Stimulated activated CD4-positive, alpha-beta T cell treated with anti-CD3 and anti-CD28 coated beads, Interleukin-4, amount 100 ng/mL, for 1 hour (primary cell): ENCODE measurements at regions not wholly inside any gene's neighbourhood (a gene's known extent, or its start where the extent isn't known, plus 50 kb on each side); places are given as distances from the start of the nearest gene placed in this dataset.

ENCODE experiments used
- DNase-seq: peaks from one replicate; pipeline ENCODE4 v3.0.0-alpha.2; 2020

DNA sequence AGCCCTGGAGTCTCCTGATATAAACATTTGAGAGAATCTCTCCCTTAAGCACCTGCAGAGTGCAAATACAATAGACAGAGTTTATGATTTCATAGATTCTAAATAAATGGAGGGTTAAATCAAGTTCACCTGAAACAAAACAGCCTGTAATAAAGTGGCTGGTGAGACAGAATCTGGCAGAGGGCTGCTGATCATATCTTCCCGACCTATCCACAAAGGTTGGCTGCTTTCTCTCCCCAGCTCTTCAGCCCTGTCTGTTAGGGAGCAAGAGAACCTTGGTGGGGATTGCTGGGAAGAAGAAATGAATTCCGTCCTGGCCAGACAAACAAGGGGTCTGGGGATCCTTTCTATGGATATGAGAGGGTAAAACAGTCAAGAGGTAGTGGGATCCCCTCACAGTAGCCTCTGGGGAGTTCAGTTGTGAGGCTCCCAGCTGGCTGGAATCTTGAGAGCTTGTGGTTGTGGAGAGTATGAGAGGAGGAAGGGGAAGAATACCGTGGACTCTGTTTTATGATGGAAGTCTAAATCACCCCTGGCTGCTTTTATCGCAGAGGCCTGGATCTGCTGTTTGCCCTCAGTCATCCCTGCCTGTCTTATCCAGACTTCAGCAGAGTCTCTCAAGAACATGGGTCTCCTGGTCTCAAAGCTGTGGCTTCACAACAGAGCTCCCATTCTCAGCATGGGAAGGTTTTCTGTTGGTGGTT lies 451.3 kb downstream of the NTRK3 start:
- DNase-seq: no peak

DNA sequence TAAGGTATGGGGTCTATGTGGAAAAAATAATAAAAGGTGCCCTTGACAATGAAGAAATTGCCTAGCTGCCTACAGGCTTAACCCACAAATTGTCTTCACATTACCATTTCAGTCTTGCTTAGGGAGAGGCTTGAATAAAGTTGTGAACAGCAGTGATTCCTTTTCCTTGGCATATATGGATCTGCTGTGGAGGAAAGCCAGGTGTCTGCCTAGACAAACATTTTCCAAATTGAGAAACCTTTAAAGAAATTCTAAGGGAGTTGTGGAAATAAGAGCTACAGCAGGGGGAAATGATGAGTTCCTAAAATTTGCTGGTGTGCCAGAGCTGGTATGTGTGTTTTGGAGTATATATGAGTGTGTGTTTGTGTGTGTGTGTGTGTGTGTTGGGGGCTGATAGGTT lies 452.1 kb downstream of the NTRK3 start:
- no peak for DNase-seq

DNA sequence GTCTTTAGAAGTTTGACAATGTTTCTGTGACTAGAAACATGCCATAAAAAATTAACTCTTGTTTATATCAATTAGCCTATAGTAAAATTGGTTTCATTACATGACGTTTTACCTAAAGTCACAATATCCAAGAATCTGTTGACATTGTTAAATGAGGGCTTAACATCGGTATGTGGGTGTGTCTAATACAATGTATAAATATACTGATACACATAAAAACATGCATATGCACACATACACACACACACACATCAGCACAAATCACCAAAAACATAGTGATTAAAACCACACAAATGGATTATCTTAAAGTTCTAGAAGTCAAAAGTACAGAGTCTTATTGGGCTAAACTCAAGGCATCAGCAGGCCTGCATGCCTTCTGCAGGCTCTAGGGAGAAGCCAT lies 456.7 kb downstream of the NTRK3 start:
- DNase-seq: no peak

DNA sequence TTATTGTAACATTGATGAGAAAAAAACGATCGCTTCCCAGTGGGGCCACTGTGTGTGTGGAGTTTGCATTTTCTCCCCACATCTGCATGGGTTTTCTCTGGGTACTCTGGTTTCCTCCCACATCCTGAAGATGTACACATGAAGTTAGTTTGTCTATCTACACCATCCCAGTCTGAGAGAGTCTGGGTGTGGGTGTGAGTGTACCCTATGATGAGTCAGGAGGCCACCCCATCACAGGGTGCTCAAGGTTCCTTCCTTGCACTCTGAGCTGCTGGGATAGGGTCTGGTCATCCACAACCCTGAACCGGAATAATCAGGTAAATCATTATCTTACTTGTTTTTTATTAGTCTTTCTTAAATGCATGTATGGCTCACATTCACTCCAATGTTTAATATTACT lies 457.1 kb downstream of the NTRK3 start:
- DNase-seq: no peak

DNA sequence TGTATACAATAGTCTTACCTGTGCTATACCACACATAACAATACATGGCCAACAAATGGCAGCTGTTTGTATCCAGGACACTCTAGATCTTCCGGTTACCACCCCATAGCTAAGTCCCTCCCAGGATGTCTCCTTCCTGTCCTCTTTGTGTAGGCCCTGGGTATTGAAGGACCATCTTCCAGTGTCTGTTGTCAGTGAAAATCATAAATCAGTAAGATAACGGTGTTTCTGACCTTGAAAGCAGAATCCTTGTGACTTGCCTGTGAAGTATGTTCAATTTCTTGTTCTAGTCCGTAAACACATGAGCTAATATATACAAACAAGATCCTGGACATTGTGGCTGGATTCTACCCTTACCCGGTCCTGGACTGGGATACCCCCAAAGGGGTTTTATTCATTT lies 462.8 kb downstream of the NTRK3 start:
- no peak for DNase-seq

DNA sequence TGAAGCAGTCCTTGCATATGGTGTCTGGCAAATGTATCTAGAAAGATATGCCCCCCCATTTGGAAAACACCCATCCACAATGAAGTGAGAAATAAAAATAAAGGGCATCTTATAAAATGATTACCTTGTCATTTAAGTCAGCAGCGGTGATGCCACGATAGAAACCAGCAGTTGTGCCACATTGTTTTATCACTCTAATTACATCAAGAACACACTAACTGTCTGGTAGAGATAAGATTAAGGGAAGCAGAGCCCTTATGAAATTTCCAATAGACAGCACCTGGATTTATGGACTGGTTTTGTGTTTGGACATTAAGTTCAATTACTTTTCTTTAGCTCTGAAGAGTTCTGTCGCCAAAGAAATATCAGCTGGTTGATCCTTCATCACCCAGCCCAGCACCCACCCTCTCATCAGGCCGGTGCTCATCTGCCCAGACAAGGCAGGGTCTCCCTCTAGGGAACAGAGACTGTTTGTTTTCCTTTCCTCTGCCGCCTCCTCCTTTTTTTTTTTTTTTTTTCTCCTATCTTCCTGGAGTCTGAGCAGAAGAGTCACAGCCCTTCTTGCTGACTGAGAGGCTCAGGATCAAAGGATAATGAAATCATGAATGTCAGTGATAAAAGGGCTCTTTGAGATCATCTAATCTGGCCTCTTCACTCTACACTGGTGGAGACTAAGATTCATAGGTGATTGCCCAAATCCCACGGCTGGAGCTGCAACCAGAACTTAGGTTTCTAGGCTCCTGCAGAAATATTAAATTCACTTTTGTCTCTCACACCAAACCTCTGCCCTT lies 464.1 kb downstream of the NTRK3 start:
- no peak for DNase-seq

DNA sequence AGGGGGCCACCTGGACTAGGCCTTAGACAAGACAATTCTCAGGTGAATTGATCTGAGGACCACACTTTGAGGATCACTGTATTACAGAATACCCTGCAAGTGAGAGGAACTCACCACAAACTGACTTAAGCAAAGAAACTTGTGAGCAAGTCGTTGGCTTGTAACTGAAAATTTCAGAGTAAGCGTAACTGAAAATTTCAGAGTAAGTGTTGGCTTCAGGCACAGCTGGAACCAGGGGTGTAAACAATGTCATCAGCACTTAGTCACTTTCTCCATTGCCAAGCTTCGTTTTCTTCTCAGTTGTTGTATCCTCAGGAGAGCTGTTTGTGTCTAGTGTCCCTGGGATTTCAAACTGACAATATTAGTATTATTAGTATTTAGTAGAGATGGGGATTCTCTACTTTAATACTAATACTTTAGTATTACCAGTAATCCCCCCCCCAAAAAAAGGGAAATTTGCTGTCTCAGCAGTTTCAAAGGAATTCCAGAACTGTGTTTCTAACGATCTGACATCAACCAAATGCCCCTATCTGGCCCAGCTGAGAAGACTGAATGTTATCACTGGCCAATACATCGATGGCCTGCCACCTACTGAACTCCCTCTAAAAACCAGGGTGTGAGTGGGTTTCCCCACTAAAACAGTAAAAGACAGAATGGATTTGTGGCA lies 474.4 kb downstream of the NTRK3 start:
- no peak for DNase-seq

DNA sequence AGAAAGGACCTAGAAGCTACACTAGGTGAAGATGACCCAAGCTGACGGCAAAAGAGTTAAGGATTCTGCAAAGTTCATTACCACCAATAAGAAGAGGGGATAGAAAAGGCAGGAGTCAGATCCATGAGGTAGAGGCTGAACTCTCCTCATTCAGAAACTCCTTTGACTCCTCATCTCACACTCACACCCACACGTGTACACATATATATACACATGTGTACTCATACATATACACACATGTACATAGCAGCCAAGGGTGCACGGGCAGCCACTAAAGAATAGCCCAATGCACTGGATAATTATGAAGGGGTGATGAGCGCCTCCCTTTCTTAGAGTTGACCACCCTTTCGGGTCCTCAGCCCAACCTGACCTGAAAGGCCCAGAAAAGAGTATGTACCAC lies 476.8 kb downstream of the NTRK3 start:
- no peak for DNase-seq

DNA sequence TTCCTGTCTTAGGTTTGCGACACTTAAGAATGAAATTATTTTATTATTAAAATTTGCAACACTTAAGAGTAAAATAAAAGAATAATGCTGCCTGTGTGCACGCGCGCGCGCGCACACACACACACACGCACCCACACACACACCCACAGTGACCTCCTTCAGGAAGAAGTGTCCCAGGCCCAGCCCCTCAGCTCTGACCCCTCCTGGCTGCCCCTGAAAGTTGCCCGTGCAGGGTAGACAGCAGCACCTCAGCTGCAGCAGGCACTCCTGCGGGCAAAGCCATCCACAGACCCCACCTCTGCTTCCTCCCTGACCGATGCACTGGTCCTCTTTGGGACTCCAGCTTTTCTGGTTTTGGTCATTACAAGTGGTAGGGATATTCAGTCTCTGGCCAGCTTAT lies 478.2 kb downstream of the NTRK3 start:
- no peak for DNase-seq

DNA sequence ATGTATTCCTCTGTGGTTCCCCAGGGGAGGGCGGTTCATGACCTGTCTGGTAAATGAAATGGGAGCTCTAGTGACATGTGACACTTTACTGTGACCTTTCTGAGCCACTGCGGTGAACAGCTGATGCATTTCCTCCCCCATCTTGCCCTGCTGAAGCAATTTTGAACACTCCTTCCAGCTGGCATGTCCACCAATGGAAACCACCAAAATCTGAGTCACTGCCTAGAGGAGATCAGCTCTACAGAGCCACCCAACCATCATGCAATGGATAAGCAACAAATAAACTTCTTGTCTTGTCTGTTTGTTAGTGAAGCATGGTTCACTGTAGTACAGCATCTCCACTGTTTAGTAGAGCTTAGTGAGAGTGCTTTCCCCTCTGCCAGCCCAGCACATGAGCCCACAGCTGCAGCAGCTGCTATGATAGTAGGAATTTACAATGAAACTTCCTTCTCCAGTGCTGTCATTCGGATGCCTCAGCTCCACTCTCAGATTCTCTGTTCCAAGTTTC lies 479.4 kb downstream of the NTRK3 start:
- no peak for DNase-seq

DNA sequence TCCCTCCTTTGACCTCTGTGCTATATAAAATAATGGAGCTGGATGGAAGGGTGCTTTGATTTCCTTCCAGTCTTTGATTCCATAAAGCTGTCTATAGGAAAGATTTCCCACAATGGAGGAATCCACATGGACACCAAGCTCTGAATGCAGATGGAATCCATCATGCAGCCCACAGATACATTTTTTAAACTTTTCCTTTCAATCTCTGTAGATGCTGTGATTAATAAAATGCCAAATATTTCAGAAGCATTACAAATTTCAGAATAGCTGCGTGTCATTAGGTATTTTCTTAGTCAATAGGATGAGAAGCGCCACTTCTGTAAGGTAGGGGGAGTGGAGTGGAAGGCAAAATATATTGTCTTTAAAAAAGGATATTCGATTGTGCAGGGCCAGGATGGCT lies 489.0 kb downstream of the NTRK3 start:
- DNase-seq: no peak

DNA sequence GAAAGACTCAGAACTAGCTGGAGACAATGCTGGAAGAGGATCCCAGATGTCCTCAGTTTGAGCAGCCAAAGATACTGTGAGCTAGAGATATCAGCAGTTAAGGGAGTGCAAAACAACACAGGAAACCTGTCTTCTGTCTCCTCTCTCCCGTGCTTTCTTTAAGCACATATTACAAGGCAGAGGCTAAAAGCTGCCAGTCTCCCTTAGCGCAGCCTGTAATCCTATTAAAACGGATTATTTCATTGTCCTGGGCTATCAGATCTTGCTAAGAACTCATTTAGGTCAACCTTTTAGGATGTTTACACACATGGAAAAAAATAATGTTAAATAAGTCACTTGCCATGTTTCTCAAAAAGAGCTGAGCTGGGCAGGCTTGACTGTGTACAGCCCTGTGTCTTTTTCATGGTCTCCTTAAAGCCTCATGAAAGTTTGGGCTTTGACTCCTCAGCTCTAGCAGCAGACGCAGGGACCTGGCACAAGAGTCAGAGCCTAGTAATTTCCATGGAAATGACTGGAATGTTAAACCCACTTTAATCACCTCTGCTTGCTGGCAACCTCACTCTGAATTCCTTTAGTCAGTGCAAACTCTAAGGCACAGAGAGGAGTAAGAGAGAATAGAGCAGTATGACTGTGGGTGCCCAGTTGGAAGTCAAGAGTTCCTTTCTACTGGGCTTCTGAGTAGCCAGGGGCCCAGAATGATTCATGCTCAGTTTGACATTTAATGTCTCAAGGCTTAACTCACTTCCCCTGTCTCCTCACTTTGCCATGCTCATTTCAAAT lies 491.9 kb downstream of the NTRK3 start:
- DNase-seq: no peak

DNA sequence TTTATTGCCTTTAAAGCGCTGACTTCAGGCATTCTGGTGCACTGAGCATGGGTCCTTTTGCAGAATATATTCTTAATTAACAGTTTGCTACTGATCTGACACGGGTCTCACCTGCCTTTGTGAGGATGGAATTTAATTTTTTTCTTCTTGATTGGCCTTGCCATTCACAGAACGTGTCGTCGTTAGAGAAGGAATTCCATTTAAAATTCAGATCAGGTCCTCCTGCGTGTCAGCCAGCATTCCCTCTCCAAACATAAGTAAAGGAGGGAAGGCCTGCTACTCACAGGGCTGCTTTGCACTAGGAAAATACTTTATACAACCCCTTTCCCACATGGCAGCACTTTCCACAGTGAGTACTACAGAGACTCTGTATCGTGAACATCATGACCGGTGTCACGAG lies 492.7 kb downstream of the NTRK3 start:
- no peak for DNase-seq

DNA sequence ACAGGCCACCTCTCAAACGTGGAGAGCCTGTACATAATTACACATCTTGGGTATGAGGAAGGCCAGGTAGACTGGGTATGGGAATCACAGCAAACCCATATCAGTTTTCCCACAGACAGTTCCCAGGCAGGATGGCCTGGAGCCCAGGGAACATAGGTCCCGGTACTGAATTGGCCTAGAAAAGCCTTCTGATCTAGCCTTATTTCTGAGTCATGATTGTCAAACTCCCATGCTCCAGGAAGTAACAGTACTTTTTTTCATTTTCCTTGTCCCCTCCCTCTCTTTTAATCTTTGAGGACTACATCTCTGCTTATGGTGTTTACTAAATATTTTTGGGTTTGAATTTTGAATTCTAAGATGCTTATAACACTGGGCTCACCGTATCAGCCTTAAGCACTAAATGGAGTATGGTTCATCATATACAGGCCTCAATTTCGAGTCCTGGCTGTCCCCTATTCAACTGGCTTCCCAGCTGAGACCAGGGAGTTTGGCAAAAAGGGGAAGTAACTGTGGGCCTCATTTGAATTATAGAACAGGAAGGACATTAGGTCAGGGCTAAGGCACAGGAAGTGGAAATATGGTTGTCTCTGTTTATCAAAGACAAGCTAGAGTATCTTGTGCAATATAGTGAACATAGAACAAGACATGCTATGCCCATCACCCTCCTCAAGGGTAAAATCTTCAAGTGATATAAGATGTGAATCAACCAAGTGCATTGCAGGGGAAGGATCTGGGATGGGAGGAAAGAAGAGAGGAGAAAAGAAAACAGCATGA lies 494.6 kb downstream of the NTRK3 start:
- no peak for DNase-seq

DNA sequence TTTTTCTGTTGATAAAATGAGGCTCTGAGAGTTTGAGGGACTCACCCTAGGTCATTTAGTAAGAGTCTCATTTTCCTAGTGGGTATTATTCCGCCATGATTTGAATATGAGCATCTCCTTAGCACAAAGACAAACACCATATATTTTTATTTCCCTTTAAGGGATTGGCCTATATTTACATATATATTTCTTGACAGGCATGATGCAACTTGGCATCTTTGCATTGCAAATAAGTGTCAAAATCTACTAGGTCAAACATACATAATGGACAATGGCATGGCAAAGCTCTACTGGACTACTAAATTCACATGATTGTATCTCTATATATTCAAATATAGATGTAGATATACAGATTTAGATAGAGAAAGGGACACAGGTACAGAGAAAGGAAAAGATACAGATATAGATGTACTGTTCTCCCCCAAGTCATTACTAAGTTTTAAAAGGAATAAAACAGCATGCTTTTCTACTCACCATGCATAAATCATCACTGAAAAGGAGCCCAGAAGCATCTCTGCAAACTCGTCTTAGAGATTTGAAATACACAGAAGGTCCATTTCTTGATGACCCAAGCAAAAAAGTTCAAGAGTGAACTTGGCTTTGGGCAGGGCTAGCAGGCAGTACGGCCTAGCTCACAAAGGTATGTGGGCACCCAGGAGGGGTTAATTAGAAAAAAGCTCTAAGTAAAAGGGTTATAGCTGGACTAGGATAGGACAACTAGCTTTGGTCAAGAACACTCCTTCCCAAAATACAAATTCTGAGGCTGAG lies 495.8 kb downstream of the NTRK3 start:
- DNase-seq: no peak

DNA sequence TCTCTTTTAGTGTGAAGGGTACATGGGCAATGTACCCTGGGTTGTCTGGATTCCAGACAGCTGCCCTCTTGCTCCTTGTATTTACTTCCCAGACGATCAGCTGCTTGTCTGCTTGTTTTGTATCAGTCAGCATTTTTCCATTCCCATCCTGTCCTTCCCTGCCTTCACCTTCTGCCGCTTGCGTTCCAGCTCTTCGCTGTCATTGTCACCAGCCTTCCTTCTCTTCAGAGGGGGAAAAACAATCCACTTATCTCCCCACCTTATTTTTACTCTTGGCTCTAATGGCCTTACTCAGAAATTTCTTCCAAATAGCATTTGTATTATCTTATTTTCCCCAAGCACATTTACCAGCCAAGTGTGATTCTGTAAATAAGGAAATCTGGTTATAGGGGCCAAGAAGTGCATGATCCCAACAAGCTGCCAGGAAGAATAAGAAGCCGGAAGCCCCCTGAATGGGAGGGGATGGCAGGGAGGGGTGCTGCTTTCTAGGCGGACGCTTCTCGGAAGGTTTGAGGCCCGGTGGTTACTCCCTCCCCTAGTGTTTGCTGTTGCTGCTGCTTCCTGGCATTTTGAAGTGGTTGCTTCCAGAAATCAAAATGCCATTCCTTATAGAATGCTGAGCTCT lies 497.6 kb downstream of the NTRK3 start:
- no peak for DNase-seq

DNA sequence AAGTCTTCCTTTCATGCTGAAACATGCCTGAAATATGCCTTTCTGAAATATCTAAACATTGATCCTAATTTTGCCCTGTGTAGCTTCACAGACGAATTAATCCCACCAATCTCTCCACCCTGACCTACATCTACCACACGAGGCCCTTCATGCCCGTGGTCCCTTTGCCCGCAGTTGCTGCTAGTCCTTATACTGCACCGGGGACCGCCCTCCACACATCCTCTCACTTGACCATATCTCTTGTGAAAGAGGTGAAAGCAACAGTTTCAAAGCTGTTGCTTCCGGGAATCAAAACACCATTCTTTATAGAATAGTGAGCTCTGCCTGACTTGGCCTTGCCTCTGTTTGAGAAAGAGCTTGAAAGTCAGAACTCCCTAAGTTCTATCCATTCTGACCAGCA lies 499.5 kb downstream of the NTRK3 start:
- no peak for DNase-seq

DNA sequence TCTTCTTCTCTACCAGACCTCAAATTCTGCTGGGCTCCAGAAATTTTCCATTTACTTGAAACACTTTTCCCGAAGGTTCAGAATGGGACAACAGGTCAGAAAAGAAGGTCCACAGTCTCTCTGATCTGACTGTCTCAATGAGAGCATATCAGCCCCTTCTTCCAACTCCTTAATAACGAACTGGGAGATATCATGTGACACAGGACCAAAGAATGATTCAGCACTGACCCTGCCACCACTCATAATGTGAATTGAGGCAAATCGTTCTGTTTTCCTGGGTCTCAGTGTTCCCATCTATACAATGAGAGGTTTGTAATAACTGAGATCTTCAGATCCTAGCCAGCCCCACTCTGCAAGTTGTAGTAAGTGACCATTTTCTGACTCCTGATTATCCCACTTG lies 500.5 kb downstream of the NTRK3 start:
- no peak for DNase-seq

DNA sequence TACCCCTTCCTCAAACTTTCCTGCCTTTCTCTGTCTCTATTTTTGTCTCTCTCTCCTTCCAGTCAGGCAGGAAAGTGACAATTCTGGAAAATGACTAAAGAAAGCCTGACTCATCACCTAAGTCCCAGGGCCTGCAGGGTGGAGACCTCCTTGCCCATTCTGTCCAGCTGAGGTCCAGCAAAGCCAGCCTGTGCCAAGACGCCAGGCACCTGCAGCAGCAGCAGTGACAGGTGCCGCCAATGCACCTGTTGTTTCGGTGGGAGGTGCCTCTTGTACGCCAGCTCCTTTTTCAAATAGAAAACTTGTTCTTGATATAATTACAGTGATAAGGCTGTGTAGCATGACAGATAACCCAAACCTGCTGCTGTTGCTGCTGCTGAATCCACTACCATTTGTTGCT lies 501.3 kb downstream of the NTRK3 start:
- DNase-seq: no peak

DNA sequence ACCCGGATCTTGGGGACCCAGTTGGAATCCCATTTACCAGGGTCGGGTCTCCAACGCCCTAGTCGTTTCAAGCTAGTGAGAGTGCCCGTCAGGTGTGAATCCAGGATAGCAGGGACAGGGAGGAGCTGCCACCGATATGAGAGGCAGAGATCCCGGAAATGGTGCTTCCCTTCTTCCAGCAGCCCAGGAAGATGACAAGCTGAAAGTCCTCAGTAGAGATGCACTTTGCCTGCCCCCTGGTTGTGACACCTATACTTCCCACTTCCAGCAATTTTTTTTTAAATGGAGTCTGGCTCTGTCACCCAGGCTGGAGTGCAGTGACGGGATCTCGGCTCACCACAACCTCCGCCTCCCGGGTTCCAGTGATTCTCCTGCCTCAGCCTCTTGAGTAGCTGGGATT lies 503.0 kb downstream of the NTRK3 start:
- no peak for DNase-seq
